ENCODE measurements at regions not wholly inside any gene's neighbourhood (a gene's known extent, or its start where the extent isn't known, plus 50 kb on each side); places are given as distances from the start of the nearest gene placed in this dataset.

- peak in 2 of 3 donors; percentile 19 to 20 for DNase-seq
- no peak for TF ChIP-seq POLR2A (IDR thresholded peaks at IDR 0.05)
- TF ChIP-seq CTCF (IDR thresholded peaks at IDR 0.05): no peak
- no peak overlapping the region for H3K27ac ChIP-seq
- intact Hi-C loops (cut with DNase I): no loop called here
- peaks cover 0 to 8% (median 3%) of the 10 kb centered on the region in 4 donors for H3K4me1 ChIP-seq
- 83% methylated on average over 3 of the region's 12 CpGs for WGBS (ENCODE audit: insufficient coverage, low coverage, low lambda C conversion rate, missing lambda C conversion rate)
- no peak for ATAC-seq
- no peaks in the 10 kb centered on the region for H3K36me3 ChIP-seq
- H3K4me3 ChIP-seq: no peak overlapping the region
- no peaks in the 10 kb centered on the region for H3K27me3 ChIP-seq
- H3K9me3 ChIP-seq: no peaks in the 10 kb centered on the region
Observed at GRCh38 chr11:71184421-71185210, 67.8 kb downstream of the SHANK2 start.

- H3K4me3 ChIP-seq: no peak overlapping the region
- H3K27me3 ChIP-seq: no peaks in the 10 kb centered on the region
- no CpG with 5 or more reads among the region's 10 CpGs for WGBS (ENCODE audit: insufficient coverage, low coverage, low lambda C conversion rate, missing lambda C conversion rate)
- intact Hi-C loops (cut with DNase I): no loop called here
- no peak overlapping the region for H3K27ac ChIP-seq
- no peak for TF ChIP-seq POLR2A (IDR thresholded peaks at IDR 0.05)
- TF ChIP-seq CTCF (IDR thresholded peaks at IDR 0.05): no peak
- ATAC-seq (no peak), DNase-seq (peak in 2 of 3 donors; percentile 16 to 32)
- H3K4me1 ChIP-seq: peaks cover 0 to 15% (median 6%) of the 10 kb centered on the region in 4 donors
- no peaks in the 10 kb centered on the region for H3K9me3 ChIP-seq
- no peaks in the 10 kb centered on the region for H3K36me3 ChIP-seq
Observed at GRCh38 chr11:71183878-71184277, 68.5 kb downstream of the SHANK2 start.

- 90% methylated on average over 9 of the region's 14 CpGs for WGBS (ENCODE audit: insufficient coverage, low coverage, low lambda C conversion rate, missing lambda C conversion rate)
- Histone ChIP-seq H3K9me3 (no peaks in the 10 kb centered on the region), H3K27me3 (no peaks in the 10 kb centered on the region), H3K4me3 (no peak overlapping the region), H3K36me3 (no peaks in the 10 kb centered on the region), H3K4me1 (peaks cover 0 to 15% (median 6%) of the 10 kb centered on the region in 4 donors), H3K27ac (no peak overlapping the region)
- TF ChIP-seq POLR2A (IDR thresholded peaks at IDR 0.05) (no peak), CTCF (IDR thresholded peaks at IDR 0.05) (no peak)
- intact Hi-C loops (cut with DNase I): no loop called here
- no peak for ATAC-seq
- peak in 2 of 3 donors; percentile 18 for DNase-seq
Observed at GRCh38 chr11:71182791-71183677, 69.3 kb downstream of the SHANK2 start.

- Histone ChIP-seq H3K36me3 (no peaks in the 10 kb centered on the region), H3K4me3 (no peak overlapping the region), H3K27me3 (no peaks in the 10 kb centered on the region), H3K27ac (no peak overlapping the region), H3K4me1 (peaks cover 0 to 15% (median 6%) of the 10 kb centered on the region in 4 donors), H3K9me3 (no peaks in the 10 kb centered on the region)
- ATAC-seq: no peak
- WGBS (ENCODE audit: insufficient coverage, low coverage, low lambda C conversion rate, missing lambda C conversion rate): 100% methylated on average over 3 of the region's 14 CpGs
- peak in 1 of 3 donors; percentile 29 for DNase-seq
- TF ChIP-seq CTCF (IDR thresholded peaks at IDR 0.05) (no peak), POLR2A (IDR thresholded peaks at IDR 0.05) (no peak)
- intact Hi-C loops (cut with DNase I): no loop called here
Observed at GRCh38 chr11:71181566-71181965, 70.8 kb downstream of the SHANK2 start.
